Neural crest cell (in vitro differentiated cells): ENCODE measurements at regions not wholly inside any gene's neighbourhood (a gene's known extent, or its start where the extent isn't known, plus 50 kb on each side); places are given as distances from the start of the nearest gene placed in this dataset.

ENCODE experiments used
- DNase-seq: peaks from one replicate; pipeline ENCODE4 v3.0.0; 2021; ENCODE audit warnings: low read depth, mixed read lengths, low spot score
- H3K27ac Mint-ChIP-seq: one replicate; pipeline ENCODE4 v1.8.0; 2021; ENCODE audit warnings: mild to moderate bottlenecking, mixed read lengths; ENCODE audit not compliant: unreplicated experiment
- H3K27me3 Mint-ChIP-seq: 2 replicates; pipeline ENCODE4 v1.8.0; 2021; ENCODE audit warnings: low read depth, mild to moderate bottlenecking, mixed read lengths
- H3K36me3 Mint-ChIP-seq: 2 replicates; pipeline ENCODE4 v1.8.0; 2021; ENCODE audit warnings: low read depth, mild to moderate bottlenecking, mixed read lengths
- H3K4me1 Mint-ChIP-seq: 2 replicates; pipeline ENCODE4 v1.8.0; 2021; ENCODE audit warnings: mixed read lengths
- H3K4me3 Mint-ChIP-seq: one replicate; pipeline ENCODE4 v1.8.0; 2021; ENCODE audit warnings: mild to moderate bottlenecking, mixed read lengths
- H3K9me3 Mint-ChIP-seq: 2 replicates; pipeline ENCODE4 v1.8.0; 2021; ENCODE audit warnings: mixed read lengths
- TF ChIP-seq, protein P1 (sequence below): fragments of 200-600 bp; sonication (generic); conservative IDR thresholded peaks from 2 replicates; pipeline ENCODE4 v1.5.0; 2021; ENCODE audit warnings: antibody characterized with exemption, mild to moderate bottlenecking

DNA sequence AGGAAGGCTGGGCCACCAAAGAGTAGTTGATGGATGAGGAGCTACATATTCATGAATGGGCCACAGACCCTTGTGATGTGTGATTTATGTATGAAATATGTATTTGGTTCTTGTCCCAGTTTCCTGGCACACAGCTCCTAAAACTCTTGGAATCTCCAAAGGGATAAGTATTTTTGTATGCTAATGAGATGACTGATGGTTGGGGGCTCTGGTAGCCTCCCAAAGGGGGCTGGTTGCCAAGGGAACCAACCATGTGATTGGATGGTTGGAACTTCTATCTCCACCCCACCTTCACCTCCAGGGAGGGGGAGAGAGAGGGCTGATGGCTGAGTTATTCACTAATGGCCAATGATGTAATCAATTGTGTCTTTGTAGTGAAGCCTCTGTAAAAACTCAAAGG, 77.1 kb downstream of the ZNF281 start:
- H3K9me3 Mint-ChIP-seq: no peaks in the 10 kb centered on the region
- TF ChIP-seq, protein P1, sequence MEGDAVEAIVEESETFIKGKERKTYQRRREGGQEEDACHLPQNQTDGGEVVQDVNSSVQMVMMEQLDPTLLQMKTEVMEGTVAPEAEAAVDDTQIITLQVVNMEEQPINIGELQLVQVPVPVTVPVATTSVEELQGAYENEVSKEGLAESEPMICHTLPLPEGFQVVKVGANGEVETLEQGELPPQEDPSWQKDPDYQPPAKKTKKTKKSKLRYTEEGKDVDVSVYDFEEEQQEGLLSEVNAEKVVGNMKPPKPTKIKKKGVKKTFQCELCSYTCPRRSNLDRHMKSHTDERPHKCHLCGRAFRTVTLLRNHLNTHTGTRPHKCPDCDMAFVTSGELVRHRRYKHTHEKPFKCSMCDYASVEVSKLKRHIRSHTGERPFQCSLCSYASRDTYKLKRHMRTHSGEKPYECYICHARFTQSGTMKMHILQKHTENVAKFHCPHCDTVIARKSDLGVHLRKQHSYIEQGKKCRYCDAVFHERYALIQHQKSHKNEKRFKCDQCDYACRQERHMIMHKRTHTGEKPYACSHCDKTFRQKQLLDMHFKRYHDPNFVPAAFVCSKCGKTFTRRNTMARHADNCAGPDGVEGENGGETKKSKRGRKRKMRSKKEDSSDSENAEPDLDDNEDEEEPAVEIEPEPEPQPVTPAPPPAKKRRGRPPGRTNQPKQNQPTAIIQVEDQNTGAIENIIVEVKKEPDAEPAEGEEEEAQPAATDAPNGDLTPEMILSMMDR: no peak
- H3K4me3 Mint-ChIP-seq: no peak overlapping the region
- no peak for DNase-seq
- H3K36me3 Mint-ChIP-seq: no peaks in the 10 kb centered on the region
- H3K27me3 Mint-ChIP-seq: no peaks in the 10 kb centered on the region
- H3K4me1 Mint-ChIP-seq: peaks cover 26% of the 10 kb centered on the region
- H3K27ac Mint-ChIP-seq: no peak overlapping the region

GRCh38 chr1:200330741-200331428, 79.0 kb downstream of the ZNF281 start:
- H3K4me3 Mint-ChIP-seq: no peak overlapping the region
- TF ChIP-seq, protein P1: no peak
- no peaks in the 10 kb centered on the region for H3K9me3 Mint-ChIP-seq
- peak overlapping the region; percentile 22 for H3K27ac Mint-ChIP-seq
- H3K27me3 Mint-ChIP-seq: peaks cover 4% of the 10 kb centered on the region
- no peaks in the 10 kb centered on the region for H3K36me3 Mint-ChIP-seq
- H3K4me1 Mint-ChIP-seq: peaks cover 22% of the 10 kb centered on the region
- no peak for DNase-seq

DNA sequence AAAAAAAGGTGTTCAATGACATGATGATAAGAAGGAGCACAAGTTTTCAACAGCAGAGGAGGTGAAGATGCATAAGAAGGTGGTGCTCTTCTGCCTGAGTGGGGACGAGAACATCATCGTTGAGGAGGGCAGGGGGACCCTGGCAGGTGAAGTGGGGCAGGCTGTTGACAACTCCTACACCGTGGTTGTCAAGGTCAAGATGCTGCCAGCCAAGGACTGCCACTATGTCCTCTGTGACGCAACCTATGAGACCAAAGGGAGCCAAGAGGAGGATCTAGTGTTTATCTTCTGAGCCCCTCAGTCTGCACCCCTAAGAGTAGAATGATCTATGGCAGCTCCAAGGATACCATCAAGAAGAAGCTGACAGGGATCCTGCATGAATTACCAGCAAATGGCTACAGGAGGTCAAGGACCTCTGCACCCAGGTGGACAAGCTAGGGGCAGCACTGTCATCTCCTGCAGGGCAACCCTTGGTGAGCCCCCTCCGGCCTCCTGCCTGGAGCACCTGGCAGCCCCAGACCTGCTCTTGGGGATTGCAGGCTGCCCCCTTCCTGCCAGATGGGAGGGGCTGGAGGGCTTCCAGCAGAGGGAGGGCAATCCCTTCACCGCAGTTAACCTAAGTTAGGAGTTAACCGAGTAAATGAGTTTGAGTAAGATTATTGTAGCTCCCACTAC, 80.5 kb downstream of the ZNF281 start:
- H3K27me3 Mint-ChIP-seq: peaks cover 4% of the 10 kb centered on the region
- H3K4me3 Mint-ChIP-seq: no peak overlapping the region
- TF ChIP-seq, protein P1: no peak
- H3K27ac Mint-ChIP-seq: no peak overlapping the region
- H3K4me1 Mint-ChIP-seq: peaks cover 22% of the 10 kb centered on the region
- H3K9me3 Mint-ChIP-seq: no peaks in the 10 kb centered on the region
- no peak for DNase-seq
- no peaks in the 10 kb centered on the region for H3K36me3 Mint-ChIP-seq

DNA sequence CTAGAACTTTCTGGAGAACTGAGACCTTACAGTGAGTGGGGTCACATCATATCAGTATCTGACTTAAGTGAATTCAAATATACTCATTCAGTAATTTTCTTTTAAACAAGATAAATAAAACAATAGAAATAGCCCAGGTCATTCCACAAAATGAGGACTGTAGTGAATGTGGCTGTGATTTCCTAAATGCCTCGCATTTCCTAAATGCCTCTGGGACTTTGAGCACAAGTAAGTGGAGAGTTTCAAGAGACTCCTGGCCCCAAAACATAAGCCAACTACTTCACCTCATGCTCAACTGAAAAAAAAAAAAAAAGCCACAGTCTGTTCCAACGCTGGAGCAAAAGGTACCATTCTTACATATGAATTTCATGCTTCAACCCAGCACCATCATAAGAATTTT, 81.5 kb downstream of the ZNF281 start:
- Mint-ChIP-seq H3K27ac (peak overlapping the region; percentile 50), H3K4me3 (no peak overlapping the region), H3K9me3 (no peaks in the 10 kb centered on the region), H3K27me3 (peaks cover 4% of the 10 kb centered on the region), H3K36me3 (no peaks in the 10 kb centered on the region), H3K4me1 (peaks cover 22% of the 10 kb centered on the region)
- TF ChIP-seq, protein P1: no peak
- no peak for DNase-seq

- no peak overlapping the region for H3K27ac Mint-ChIP-seq
- no peaks in the 10 kb centered on the region for H3K9me3 Mint-ChIP-seq
- H3K4me3 Mint-ChIP-seq: no peak overlapping the region
- TF ChIP-seq, protein P1: no peak
- no peak for DNase-seq
- H3K36me3 Mint-ChIP-seq: no peaks in the 10 kb centered on the region
- H3K4me1 Mint-ChIP-seq: peaks cover 7% of the 10 kb centered on the region
- peaks cover 4% of the 10 kb centered on the region for H3K27me3 Mint-ChIP-seq
These were observed 85.9 kb downstream of the ZNF281 start for GRCh38 chr1:200323856-200324400.
